OCI-LY7 (cell line): ENCODE measurements at regions not wholly inside any gene's neighbourhood (a gene's known extent, or its start where the extent isn't known, plus 50 kb on each side); places are given as distances from the start of the nearest gene placed in this dataset.

Experiments
- BruUV-seq: library from RNA; stranded (reverse); fragments of 400-500 nt; replicated peaks from 2 replicates; lab custom pipeline; 2021; lab: Mats Ljungman, UMichigan
- CTCF ChIA-PET: fragments of 300-600 bp; sonication (Branson Sonifier 250); formaldehyde crosslinking; loops from one replicate; lab custom pipeline; 2022; ENCODE audit warnings: antibody characterized with exemption; ENCODE audit not compliant: unreplicated experiment; lab: Charles Lee
- POLR2A ChIA-PET: fragments of 300-600 bp; sonication (Branson Sonifier 250); formaldehyde crosslinking; loops from one replicate; lab custom pipeline; 2022; ENCODE audit warnings: antibody characterized with exemption; lab: Charles Lee
- DNase-seq: peaks from one replicate; pipeline ENCODE4 v3.0.0-alpha.2; 2015; ENCODE audit warnings: low spot score
- H2AFZ ChIP-seq: fragments of 200-600 bp; sonication (generic), shearing (Covaris generic); 2 replicates; pipeline ENCODE4 v1.6.1; 2014; ENCODE audit warnings: mild to moderate bottlenecking, antibody characterized with exemption, low read length, moderate library complexity
- H3K27ac ChIP-seq: fragments of 200-600 bp; sonication (generic); 2 replicates; pipeline ENCODE4 v1.5.1; 2014; ENCODE audit warnings: mixed run types, low read depth, mild to moderate bottlenecking, moderate library complexity, low read length, inconsistent platforms; ENCODE audit not compliant: poor library complexity, severe bottlenecking
- H3K36me3 ChIP-seq: fragments of 200-600 bp; sonication (generic); 2 replicates; pipeline ENCODE4 v1.6.1; 2014; ENCODE audit warnings: mild to moderate bottlenecking, antibody characterized with exemption, low read length, moderate library complexity, mixed read lengths; ENCODE audit not compliant: insufficient read depth
- H3K4me1 ChIP-seq: fragments of 200-600 bp; sonication (generic); 2 replicates; pipeline ENCODE4 v1.5.1; 2014; ENCODE audit warnings: mild to moderate bottlenecking, low read length; ENCODE audit not compliant: insufficient read depth, poor library complexity, severe bottlenecking
- H3K4me2 ChIP-seq: fragments of 200-600 bp; sonication (generic); 2 replicates; pipeline ENCODE4 v1.6.1; 2014; ENCODE audit warnings: mild to moderate bottlenecking, low read length
- H3K4me3 ChIP-seq: fragments of 200-600 bp; sonication (generic); 2 replicates; pipeline ENCODE4 v1.5.1; 2014; ENCODE audit warnings: mild to moderate bottlenecking, low read depth, low read length; ENCODE audit not compliant: poor library complexity, severe bottlenecking
- H3K79me2 ChIP-seq: fragments of 200-600 bp; sonication (generic); 2 replicates; pipeline ENCODE4 v1.6.1; 2016; ENCODE audit warnings: low read depth, mild to moderate bottlenecking, low read length, moderate library complexity, mixed read lengths; ENCODE audit not compliant: insufficient read depth
- H3K9me2 ChIP-seq: fragments of 200-600 bp; sonication (generic); 2 replicates; pipeline ENCODE4 v1.6.1; 2016; ENCODE audit warnings: mild to moderate bottlenecking, low read length, mixed read lengths; ENCODE audit not compliant: insufficient read depth
- H3K9me3 ChIP-seq: fragments of 200-600 bp; sonication (generic); 2 replicates; pipeline ENCODE4 v1.6.1; 2014; ENCODE audit warnings: mild to moderate bottlenecking, mixed run types, low read length, mixed read lengths
- H4K20me1 ChIP-seq: fragments of 200-600 bp; sonication (generic); 2 replicates; pipeline ENCODE4 v1.6.1; 2014; ENCODE audit warnings: mild to moderate bottlenecking, antibody characterized with exemption, low read length, moderate library complexity, mixed read lengths; ENCODE audit not compliant: insufficient read depth
- EZH2phosphoT487 ChIP-seq: fragments of 200-600 bp; sonication (generic); IDR thresholded peaks from 2 replicates; pipeline ENCODE4 v1.6.1; 2018; ENCODE audit warnings: low read depth, borderline replicate concordance, mild to moderate bottlenecking, mixed run types, antibody characterized with exemption, low read length, moderate library complexity, mixed read lengths
- intact Hi-C: fragments of 100-400 bp; cut with micrococcal nuclease; formaldehyde crosslinking; loops from one replicate; pipeline ENCODE4 v1.10.0; 2022; ENCODE audit not compliant: unreplicated experiment
- TF ChIP-seq, protein P1 (sequence below): fragments of 200-600 bp; sonication (generic); conservative IDR thresholded peaks from 2 replicates; pipeline ENCODE4 v1.5.1; 2014; ENCODE audit warnings: mild to moderate bottlenecking, antibody characterized with exemption, low read length, moderate library complexity, mixed read lengths

- no peak for DNase-seq
- ChIA-PET POLR2A (no interaction called here), CTCF (no interaction called here)
- no peaks in the 10 kb centered on the region for H3K9me2 ChIP-seq
- H2AFZ ChIP-seq = no peak overlapping the region
- no TSS peak for BruUV-seq
- H3K27ac ChIP-seq = no peak overlapping the region
- no peaks in the 10 kb centered on the region for H4K20me1 ChIP-seq
- TF ChIP-seq, protein P1, sequence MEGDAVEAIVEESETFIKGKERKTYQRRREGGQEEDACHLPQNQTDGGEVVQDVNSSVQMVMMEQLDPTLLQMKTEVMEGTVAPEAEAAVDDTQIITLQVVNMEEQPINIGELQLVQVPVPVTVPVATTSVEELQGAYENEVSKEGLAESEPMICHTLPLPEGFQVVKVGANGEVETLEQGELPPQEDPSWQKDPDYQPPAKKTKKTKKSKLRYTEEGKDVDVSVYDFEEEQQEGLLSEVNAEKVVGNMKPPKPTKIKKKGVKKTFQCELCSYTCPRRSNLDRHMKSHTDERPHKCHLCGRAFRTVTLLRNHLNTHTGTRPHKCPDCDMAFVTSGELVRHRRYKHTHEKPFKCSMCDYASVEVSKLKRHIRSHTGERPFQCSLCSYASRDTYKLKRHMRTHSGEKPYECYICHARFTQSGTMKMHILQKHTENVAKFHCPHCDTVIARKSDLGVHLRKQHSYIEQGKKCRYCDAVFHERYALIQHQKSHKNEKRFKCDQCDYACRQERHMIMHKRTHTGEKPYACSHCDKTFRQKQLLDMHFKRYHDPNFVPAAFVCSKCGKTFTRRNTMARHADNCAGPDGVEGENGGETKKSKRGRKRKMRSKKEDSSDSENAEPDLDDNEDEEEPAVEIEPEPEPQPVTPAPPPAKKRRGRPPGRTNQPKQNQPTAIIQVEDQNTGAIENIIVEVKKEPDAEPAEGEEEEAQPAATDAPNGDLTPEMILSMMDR = no peak
- no peaks in the 10 kb centered on the region for H3K79me2 ChIP-seq
- no peaks in the 10 kb centered on the region for H3K36me3 ChIP-seq
- intact Hi-C loops = no loop called here
- no peak overlapping the region for H3K4me2 ChIP-seq
- H3K4me3 ChIP-seq = no peak overlapping the region
- no peaks in the 10 kb centered on the region for H3K9me3 ChIP-seq
- no peaks in the 10 kb centered on the region for H3K4me1 ChIP-seq
Observed at GRCh38 chr2:67674668-67675067, 277.5 kb downstream of the ETAA1 start.

DNA sequence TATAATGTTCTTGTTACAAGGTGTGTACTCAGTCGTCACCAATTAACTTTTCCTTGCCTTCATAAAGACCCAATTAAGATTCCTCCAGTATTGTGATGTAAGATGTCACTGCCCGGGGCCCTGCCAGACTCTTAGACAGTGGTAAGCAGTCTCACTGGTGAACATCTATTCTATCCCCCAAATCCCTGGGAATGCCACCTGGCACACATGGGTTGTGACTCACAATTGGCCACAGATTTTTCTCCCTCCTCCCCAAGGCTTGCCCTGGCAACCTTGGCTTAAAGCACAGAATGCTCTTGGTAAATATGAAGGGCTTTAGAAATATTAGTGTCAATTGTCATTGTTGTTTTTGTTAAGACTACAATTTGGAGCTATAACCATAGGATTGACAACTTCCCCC is 287.9 kb downstream of the ETAA1 start:
- H3K4me1 ChIP-seq = no peaks in the 10 kb centered on the region
- H3K9me2 ChIP-seq = no peaks in the 10 kb centered on the region
- no peak overlapping the region for H3K4me3 ChIP-seq
- BruUV-seq = no TSS peak
- H3K27ac ChIP-seq = no peak overlapping the region
- H3K36me3 ChIP-seq = no peaks in the 10 kb centered on the region
- ChIA-PET POLR2A (no interaction called here), CTCF (no interaction called here)
- intact Hi-C loops = no loop called here
- no peak overlapping the region for H3K4me2 ChIP-seq
- H2AFZ ChIP-seq = no peak overlapping the region
- no peak for DNase-seq
- H3K79me2 ChIP-seq = no peaks in the 10 kb centered on the region
- no peak for TF ChIP-seq EZH2phosphoT487
- TF ChIP-seq, protein P1 = no peak
- no peaks in the 10 kb centered on the region for H3K9me3 ChIP-seq
- H4K20me1 ChIP-seq = no peaks in the 10 kb centered on the region

DNA sequence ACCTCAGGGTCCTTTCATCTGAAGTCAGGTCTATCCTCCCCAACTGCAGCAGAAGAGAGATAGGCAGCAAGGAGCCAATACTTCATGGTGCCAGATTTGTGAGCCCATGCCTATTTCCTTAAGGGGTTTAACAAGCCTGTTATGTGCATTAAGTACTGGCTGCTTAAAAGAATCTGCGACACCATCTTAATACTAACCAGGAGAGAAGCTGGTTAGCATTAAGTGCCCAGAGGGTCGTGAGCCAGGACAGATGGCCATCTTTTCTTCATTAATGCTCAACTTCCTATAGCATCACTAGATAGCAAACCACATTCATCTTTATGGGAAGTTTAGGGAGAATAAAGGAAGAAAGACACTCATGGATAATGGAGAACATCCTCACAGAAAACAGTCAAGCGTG is 289.1 kb downstream of the ETAA1 start:
- Histone ChIP-seq H3K4me3 (no peak overlapping the region), H3K27ac (no peak overlapping the region), H3K9me2 (no peaks in the 10 kb centered on the region), H3K4me2 (no peak overlapping the region), H2AFZ (no peak overlapping the region), H3K9me3 (no peaks in the 10 kb centered on the region), H3K36me3 (no peaks in the 10 kb centered on the region), H3K4me1 (no peaks in the 10 kb centered on the region), H4K20me1 (no peaks in the 10 kb centered on the region), H3K79me2 (no peaks in the 10 kb centered on the region)
- DNase-seq = no peak
- TF ChIP-seq EZH2phosphoT487 = no peak
- TF ChIP-seq, protein P1 = no peak
- no TSS peak for BruUV-seq
- intact Hi-C loops = no loop called here
- ChIA-PET POLR2A (interaction anchor here (0.6 kb wide), 1 partner anchor 1734 kb away, joined by 4 read pairs; no protein-coding TSS in a partner anchor), CTCF (no interaction called here)
